Fibroblast of mammary gland (primary cell): ENCODE measurements at regions not wholly inside any gene's neighbourhood (a gene's known extent, or its start where the extent isn't known, plus 50 kb on each side); places are given as distances from the start of the nearest gene placed in this dataset.

Source experiments
- DNase-seq: peaks from one replicate; pipeline ENCODE4 v3.0.0-alpha.2; 2010; ENCODE audit warnings: low read depth
- H3K4me3 ChIP-seq: 2 replicates; pipeline ENCODE4 v1.5.1; 2011; ENCODE audit warnings: low read depth, mild to moderate bottlenecking, low read length, moderate library complexity; ENCODE audit not compliant: control insufficient read depth
- TF ChIP-seq, protein P1 (sequence below): conservative IDR thresholded peaks from 2 replicates; pipeline ENCODE4 v1.5.1; 2011; ENCODE audit warnings: low read depth, low read length, inconsistent platforms; ENCODE audit not compliant: control insufficient read depth, insufficient read depth

GRCh38 chr1:192913683-192914082, 104.8 kb downstream of the RGS2 start:
- TF ChIP-seq, protein P1, sequence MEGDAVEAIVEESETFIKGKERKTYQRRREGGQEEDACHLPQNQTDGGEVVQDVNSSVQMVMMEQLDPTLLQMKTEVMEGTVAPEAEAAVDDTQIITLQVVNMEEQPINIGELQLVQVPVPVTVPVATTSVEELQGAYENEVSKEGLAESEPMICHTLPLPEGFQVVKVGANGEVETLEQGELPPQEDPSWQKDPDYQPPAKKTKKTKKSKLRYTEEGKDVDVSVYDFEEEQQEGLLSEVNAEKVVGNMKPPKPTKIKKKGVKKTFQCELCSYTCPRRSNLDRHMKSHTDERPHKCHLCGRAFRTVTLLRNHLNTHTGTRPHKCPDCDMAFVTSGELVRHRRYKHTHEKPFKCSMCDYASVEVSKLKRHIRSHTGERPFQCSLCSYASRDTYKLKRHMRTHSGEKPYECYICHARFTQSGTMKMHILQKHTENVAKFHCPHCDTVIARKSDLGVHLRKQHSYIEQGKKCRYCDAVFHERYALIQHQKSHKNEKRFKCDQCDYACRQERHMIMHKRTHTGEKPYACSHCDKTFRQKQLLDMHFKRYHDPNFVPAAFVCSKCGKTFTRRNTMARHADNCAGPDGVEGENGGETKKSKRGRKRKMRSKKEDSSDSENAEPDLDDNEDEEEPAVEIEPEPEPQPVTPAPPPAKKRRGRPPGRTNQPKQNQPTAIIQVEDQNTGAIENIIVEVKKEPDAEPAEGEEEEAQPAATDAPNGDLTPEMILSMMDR, result no peak
- no peak for DNase-seq
- H3K4me3 ChIP-seq, result no peak overlapping the region

GRCh38 chr1:192914092-192914491, 105.3 kb downstream of the RGS2 start:
- no peak overlapping the region for H3K4me3 ChIP-seq
- no peak for DNase-seq
- TF ChIP-seq, protein P1, result no peak

- TF ChIP-seq, protein P1, result no peak
- DNase-seq, result no peak
- H3K4me3 ChIP-seq, result no peak overlapping the region
Measured at GRCh38 chr1:192914696-192915095, 105.9 kb downstream of the RGS2 start.

GRCh38 chr1:192916021-192916420, 107.2 kb downstream of the RGS2 start:
- H3K4me3 ChIP-seq, result no peak overlapping the region
- DNase-seq, result no peak
- TF ChIP-seq, protein P1, result no peak

DNA sequence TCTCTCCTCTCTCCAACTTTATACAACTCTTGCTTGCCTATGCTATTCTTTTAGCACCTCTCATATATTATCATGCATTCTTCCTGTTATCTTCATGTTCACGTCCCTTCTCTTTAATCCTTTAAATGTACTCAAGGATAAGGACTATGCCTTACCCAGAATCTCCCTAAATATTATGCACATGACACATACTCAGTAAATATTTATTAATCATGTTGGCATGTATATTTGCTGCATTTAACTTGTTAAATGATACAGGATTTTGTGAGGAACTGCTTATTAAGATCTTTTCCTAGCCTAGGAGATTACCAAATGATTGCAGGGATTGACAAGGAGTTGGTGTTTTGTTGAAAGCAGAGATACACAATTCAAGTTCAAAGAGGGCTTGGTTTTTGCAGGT, 109.4 kb downstream of the RGS2 start:
- DNase-seq, result no peak
- no peak overlapping the region for H3K4me3 ChIP-seq
- TF ChIP-seq, protein P1, result no peak

DNA sequence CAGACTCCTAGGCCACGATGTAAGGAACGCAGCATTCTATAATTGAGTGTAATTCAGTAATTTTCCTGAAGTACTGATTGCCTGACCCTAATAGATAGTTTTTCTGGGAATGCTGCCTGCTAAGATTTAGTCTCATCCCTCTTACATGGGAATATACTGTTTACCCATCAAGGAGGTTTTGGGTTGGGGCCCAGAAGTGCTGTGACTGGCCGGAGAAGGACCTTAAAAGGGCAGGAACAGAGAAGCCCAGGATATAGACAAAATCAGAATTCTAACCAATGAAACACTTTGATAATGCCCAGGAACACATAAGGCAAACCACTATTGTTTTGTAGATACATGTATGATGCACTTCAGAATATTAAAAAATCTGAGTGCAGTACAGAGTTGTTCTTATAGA, 111.6 kb downstream of the RGS2 start:
- DNase-seq, result no peak
- TF ChIP-seq, protein P1, result no peak

GRCh38 chr1:192925609-192926008, 116.8 kb downstream of the RGS2 start:
- TF ChIP-seq, protein P1, result no peak
- H3K4me3 ChIP-seq, result no peak overlapping the region
- DNase-seq, result no peak

More for the DNA sequence above, 111.6 kb downstream of the RGS2 start:
- no peak overlapping the region for H3K4me3 ChIP-seq
